Hepatocyte (in vitro differentiated cells): ENCODE measurements at regions not wholly inside any gene's neighbourhood (a gene's known extent, or its start where the extent isn't known, plus 50 kb on each side); places are given as distances from the start of the nearest gene placed in this dataset.

Source experiments
- DNase-seq: peaks from one replicate; pipeline ENCODE4 v3.0.0-alpha.2; 2016; ENCODE audit warnings: low spot score
- H2AFZ ChIP-seq: fragments of 200-600 bp; sonication (generic); 2 replicates; pipeline ENCODE4 v1.6.0; 2016; ENCODE audit warnings: antibody characterized with exemption, mild to moderate bottlenecking
- H3K27ac ChIP-seq: fragments of 200-600 bp; sonication (generic); 2 replicates; pipeline ENCODE4 v1.5.1; 2016; ENCODE audit warnings: mild to moderate bottlenecking
- H3K27me3 ChIP-seq: fragments of 200-600 bp; sonication (generic); 2 replicates; pipeline ENCODE4 v1.6.1; 2016
- H3K36me3 ChIP-seq: fragments of 200-600 bp; sonication (generic); replicated peaks from 2 replicates; pipeline ENCODE4 v1.5.1; 2016; ENCODE audit warnings: low read depth; ENCODE audit not compliant: insufficient read depth
- H3K4me1 ChIP-seq: fragments of 200-600 bp; sonication (generic); 2 replicates; pipeline ENCODE4 v1.5.1; 2016; ENCODE audit warnings: mild to moderate bottlenecking, moderate library complexity; ENCODE audit not compliant: insufficient read depth
- H3K4me2 ChIP-seq: fragments of 200-600 bp; sonication (generic); 2 replicates; pipeline ENCODE4 v1.6.0; 2016
- H3K4me3 ChIP-seq: fragments of 200-600 bp; sonication (generic); 2 replicates; pipeline ENCODE4 v1.5.1; 2016; ENCODE audit warnings: mild to moderate bottlenecking
- H3K79me2 ChIP-seq: fragments of 200-600 bp; sonication (generic); 2 replicates; pipeline ENCODE4 v1.6.0; 2017; ENCODE audit warnings: mild to moderate bottlenecking
- H3K9me2 ChIP-seq: fragments of 200-600 bp; sonication (generic); replicated peaks from 2 replicates; pipeline ENCODE4 v1.6.0; 2017; ENCODE audit warnings: mild to moderate bottlenecking; ENCODE audit not compliant: insufficient read depth
- H3K9me3 ChIP-seq: fragments of 200-600 bp; sonication (generic); 2 replicates; pipeline ENCODE4 v1.5.1; 2016; ENCODE audit warnings: low read depth, mild to moderate bottlenecking
- H4K20me1 ChIP-seq: fragments of 200-600 bp; sonication (generic); 2 replicates; pipeline ENCODE4 v1.6.0; 2016; ENCODE audit warnings: mild to moderate bottlenecking; ENCODE audit not compliant: insufficient read depth, poor library complexity, severe bottlenecking
- EZH2 ChIP-seq: fragments of 200-600 bp; sonication (generic); IDR thresholded peaks from 2 replicates; pipeline ENCODE4 v1.6.1; 2016; ENCODE audit warnings: antibody characterized with exemption, mild to moderate bottlenecking, borderline replicate concordance
- EZH2phosphoT487 ChIP-seq: fragments of 200-600 bp; sonication (generic); IDR thresholded peaks from one replicate; pipeline ENCODE4 v1.6.1; 2018; ENCODE audit warnings: antibody characterized with exemption, mild to moderate bottlenecking, low read depth, moderate library complexity; ENCODE audit not compliant: unreplicated experiment, severe bottlenecking
- WGBS: methylation state at CpG from one replicate; pipeline ENCODE4 v1.1.6; 2016; ENCODE audit warnings: low lambda C conversion rate; ENCODE audit errors: missing lambda C conversion rate; 5-methylcytosine and 5-hydroxymethylcytosine counted together
- TF ChIP-seq, protein P1 (sequence below): fragments of 200-600 bp; sonication (generic); IDR thresholded peaks from 2 replicates; pipeline ENCODE4 v1.5.1; 2016; ENCODE audit warnings: antibody characterized with exemption, mild to moderate bottlenecking; ENCODE audit not compliant: poor library complexity

DNA sequence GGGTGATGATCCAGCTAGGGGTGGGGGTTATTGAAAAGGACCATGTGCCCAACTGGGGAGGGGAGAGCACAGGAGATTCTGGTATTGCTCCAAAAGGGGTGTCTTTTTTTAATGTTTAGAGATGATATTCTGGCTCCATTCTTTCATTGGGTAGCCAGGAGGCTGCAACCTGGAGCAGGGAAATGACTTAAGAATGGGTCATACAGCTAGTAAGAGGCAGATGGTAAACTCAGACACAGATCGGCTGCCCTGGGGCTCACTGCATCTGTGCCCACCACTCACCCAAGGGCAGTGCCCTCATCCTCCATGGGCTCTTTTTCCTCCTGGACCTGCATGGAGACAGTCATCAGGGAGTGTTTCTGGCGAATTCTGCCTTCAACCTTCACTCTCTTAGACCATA lies 302.0 kb upstream of the PRDM1 start:
- no peak for DNase-seq
- no peak for TF ChIP-seq EZH2
- no peak for TF ChIP-seq EZH2phosphoT487
- TF ChIP-seq, protein P1, sequence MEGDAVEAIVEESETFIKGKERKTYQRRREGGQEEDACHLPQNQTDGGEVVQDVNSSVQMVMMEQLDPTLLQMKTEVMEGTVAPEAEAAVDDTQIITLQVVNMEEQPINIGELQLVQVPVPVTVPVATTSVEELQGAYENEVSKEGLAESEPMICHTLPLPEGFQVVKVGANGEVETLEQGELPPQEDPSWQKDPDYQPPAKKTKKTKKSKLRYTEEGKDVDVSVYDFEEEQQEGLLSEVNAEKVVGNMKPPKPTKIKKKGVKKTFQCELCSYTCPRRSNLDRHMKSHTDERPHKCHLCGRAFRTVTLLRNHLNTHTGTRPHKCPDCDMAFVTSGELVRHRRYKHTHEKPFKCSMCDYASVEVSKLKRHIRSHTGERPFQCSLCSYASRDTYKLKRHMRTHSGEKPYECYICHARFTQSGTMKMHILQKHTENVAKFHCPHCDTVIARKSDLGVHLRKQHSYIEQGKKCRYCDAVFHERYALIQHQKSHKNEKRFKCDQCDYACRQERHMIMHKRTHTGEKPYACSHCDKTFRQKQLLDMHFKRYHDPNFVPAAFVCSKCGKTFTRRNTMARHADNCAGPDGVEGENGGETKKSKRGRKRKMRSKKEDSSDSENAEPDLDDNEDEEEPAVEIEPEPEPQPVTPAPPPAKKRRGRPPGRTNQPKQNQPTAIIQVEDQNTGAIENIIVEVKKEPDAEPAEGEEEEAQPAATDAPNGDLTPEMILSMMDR: no peak
- no peak overlapping the region for H2AFZ ChIP-seq

DNA sequence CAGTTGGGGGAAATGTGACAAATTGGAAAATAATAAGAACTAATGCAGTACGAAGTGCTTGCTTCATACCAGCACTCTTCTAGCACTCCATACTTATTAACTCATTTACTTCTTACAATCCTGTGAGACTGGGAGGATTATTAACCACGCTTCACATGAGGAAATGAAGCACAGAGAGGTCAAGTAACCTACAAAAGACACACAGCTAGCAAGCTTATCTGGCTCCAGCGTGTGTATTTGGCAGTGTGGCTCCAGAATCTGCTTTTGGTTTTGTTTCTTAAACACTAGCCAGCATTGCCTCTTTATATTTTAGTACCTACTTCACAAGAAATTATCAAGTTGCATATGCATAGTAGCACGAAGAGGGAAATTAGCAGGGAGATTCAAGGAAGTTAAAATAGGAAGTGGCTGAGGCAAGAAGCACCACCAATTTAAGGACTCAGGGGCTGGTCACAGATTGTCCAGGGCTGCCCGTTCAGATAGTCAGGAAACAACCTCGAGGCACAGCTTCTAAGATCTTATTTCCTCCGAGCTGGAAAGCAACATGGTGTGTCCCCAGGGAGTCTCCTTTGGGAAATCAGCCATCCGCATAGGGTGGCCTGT lies 302.7 kb upstream of the PRDM1 start:
- H3K27me3 ChIP-seq: no peaks in the 10 kb centered on the region
- no peaks in the 10 kb centered on the region for H3K36me3 ChIP-seq
- no peaks in the 10 kb centered on the region for H3K4me1 ChIP-seq
- H3K9me2 ChIP-seq: no peaks in the 10 kb centered on the region
- H3K79me2 ChIP-seq: no peaks in the 10 kb centered on the region
- H3K27ac ChIP-seq: no peak overlapping the region
- H2AFZ ChIP-seq: no peak overlapping the region
- no peaks in the 10 kb centered on the region for H3K9me3 ChIP-seq
- TF ChIP-seq EZH2 (no peak), EZH2phosphoT487 (no peak)
- TF ChIP-seq, protein P1: no peak
- DNase-seq: no peak
- 87% methylated on average over 8 of the region's 8 CpGs for WGBS
- H3K4me2 ChIP-seq: no peak overlapping the region
- H4K20me1 ChIP-seq: no peaks in the 10 kb centered on the region
- no peak overlapping the region for H3K4me3 ChIP-seq

More for the DNA sequence above, 302.0 kb upstream of the PRDM1 start:
- H3K27me3 ChIP-seq: no peaks in the 10 kb centered on the region
- H3K4me1 ChIP-seq: no peaks in the 10 kb centered on the region
- H3K4me2 ChIP-seq: no peak overlapping the region
- H4K20me1 ChIP-seq: no peaks in the 10 kb centered on the region
- H3K4me3 ChIP-seq: no peak overlapping the region
- WGBS: 86% methylated on average over 2 of the region's 2 CpGs
- H3K79me2 ChIP-seq: no peaks in the 10 kb centered on the region
- H3K27ac ChIP-seq: no peak overlapping the region
- no peaks in the 10 kb centered on the region for H3K9me2 ChIP-seq
- no peaks in the 10 kb centered on the region for H3K9me3 ChIP-seq
- H3K36me3 ChIP-seq: no peaks in the 10 kb centered on the region

DNA sequence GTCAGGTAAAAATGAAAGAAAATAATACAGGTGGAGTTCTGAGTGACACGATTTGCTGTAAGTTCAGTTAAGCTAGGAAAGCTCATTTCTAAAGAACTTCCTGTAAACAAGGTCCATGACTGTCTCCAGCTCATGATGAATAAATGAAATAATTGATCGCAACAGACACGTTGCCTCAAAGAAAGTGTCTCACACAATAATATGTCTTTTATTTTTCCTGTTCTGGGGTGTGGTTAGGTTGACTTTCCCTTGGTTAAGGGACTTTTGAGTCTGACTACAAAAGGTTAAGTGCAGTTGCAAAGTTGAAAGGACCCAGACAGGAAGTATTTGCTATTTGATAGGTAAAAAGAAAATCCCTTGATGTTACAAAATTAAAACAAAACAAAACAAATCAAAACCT lies 304.2 kb upstream of the PRDM1 start:
- no peaks in the 10 kb centered on the region for H3K79me2 ChIP-seq
- H3K9me3 ChIP-seq: no peaks in the 10 kb centered on the region
- no peaks in the 10 kb centered on the region for H3K9me2 ChIP-seq
- H3K4me1 ChIP-seq: no peaks in the 10 kb centered on the region
- no peak overlapping the region for H3K4me2 ChIP-seq
- 94% methylated on average over 3 of the region's 3 CpGs for WGBS
- no peak overlapping the region for H3K4me3 ChIP-seq
- no peak overlapping the region for H3K27ac ChIP-seq
- TF ChIP-seq, protein P1: no peak
- no peak for TF ChIP-seq EZH2phosphoT487
- TF ChIP-seq EZH2: no peak
- no peaks in the 10 kb centered on the region for H3K27me3 ChIP-seq
- H2AFZ ChIP-seq: no peak overlapping the region
- no peaks in the 10 kb centered on the region for H4K20me1 ChIP-seq
- no peaks in the 10 kb centered on the region for H3K36me3 ChIP-seq
- DNase-seq: no peak
